Activated CD4-positive, alpha-beta T cell treated with anti-CD3 and anti-CD28 coated beads, Interleukin-2, amount 10 ng/mL, durations not matched to agents 7 days and 5 days (primary cell): ENCODE measurements at regions not wholly inside any gene's neighbourhood (a gene's known extent, or its start where the extent isn't known, plus 50 kb on each side); places are given as distances from the start of the nearest gene placed in this dataset.

Experiments used
- CTCF ChIA-PET: fragments of 350-600 bp; sonication (Branson Sonifier 250); formaldehyde crosslinking; loops from one replicate; lab custom pipeline; 2021; ENCODE audit warnings: antibody characterized with exemption; lab: Charles Lee
- POLR2A ChIA-PET: fragments of 350-600 bp; sonication (Branson Sonifier 250); formaldehyde crosslinking; loops from one replicate; lab custom pipeline; 2021; ENCODE audit warnings: antibody characterized with exemption; lab: Charles Lee
- DNase-seq: peaks from one replicate; pipeline ENCODE4 v3.0.0-alpha.2; 2020
- H3K27ac Mint-ChIP-seq: one replicate; pipeline ENCODE4 v1.8.0; 2021; ENCODE audit warnings: mild to moderate bottlenecking, moderate library complexity, mixed read lengths
- H3K27me3 Mint-ChIP-seq: one replicate; pipeline ENCODE4 v1.8.0; 2021; ENCODE audit warnings: mixed read lengths
- H3K36me3 Mint-ChIP-seq: one replicate; pipeline ENCODE4 v1.8.0; 2021; ENCODE audit warnings: low read depth, mixed read lengths
- H3K4me1 Mint-ChIP-seq: one replicate; pipeline ENCODE4 v1.8.0; 2021; ENCODE audit warnings: mixed read lengths
- H3K4me3 Mint-ChIP-seq: one replicate; pipeline ENCODE4 v1.8.0; 2021; ENCODE audit warnings: mild to moderate bottlenecking, moderate library complexity, mixed read lengths
- H3K9me3 Mint-ChIP-seq: one replicate; pipeline ENCODE4 v1.8.0; 2021; ENCODE audit warnings: mixed read lengths

GRCh38 chr1:76012341-76013205 lies 62.0 kb upstream of the ST6GALNAC3 start:
- no peak for DNase-seq
- no peak overlapping the region for H3K4me3 Mint-ChIP-seq
- no peak overlapping the region for H3K27ac Mint-ChIP-seq
- no peaks in the 10 kb centered on the region for H3K36me3 Mint-ChIP-seq
- ChIA-PET CTCF (interaction anchor here (1.3 kb wide), 1 partner anchor 12 kb away, joined by 4 read pairs; no protein-coding TSS in a partner anchor), POLR2A (interaction anchor here (0.7 kb wide), 1 partner anchor 67 kb away, joined by 3 read pairs; no protein-coding TSS in a partner anchor)
- H3K4me1 Mint-ChIP-seq = no peaks in the 10 kb centered on the region
- no peaks in the 10 kb centered on the region for H3K9me3 Mint-ChIP-seq
- no peaks in the 10 kb centered on the region for H3K27me3 Mint-ChIP-seq

- H3K27me3 Mint-ChIP-seq = no peaks in the 10 kb centered on the region
- H3K27ac Mint-ChIP-seq = no peak overlapping the region
- no peak for DNase-seq
- ChIA-PET CTCF (interaction anchor here (1.3 kb wide), 1 partner anchor 11 kb away, joined by 4 read pairs; no protein-coding TSS in a partner anchor), POLR2A (interaction anchor here (0.7 kb wide), 1 partner anchor 67 kb away, joined by 3 read pairs; no protein-coding TSS in a partner anchor)
- no peaks in the 10 kb centered on the region for H3K36me3 Mint-ChIP-seq
- H3K9me3 Mint-ChIP-seq = no peaks in the 10 kb centered on the region
- no peak overlapping the region for H3K4me3 Mint-ChIP-seq
- H3K4me1 Mint-ChIP-seq = no peaks in the 10 kb centered on the region
Observed at GRCh38 chr1:76013206-76013581, 61.4 kb upstream of the ST6GALNAC3 start.

GRCh38 chr1:76015478-76016103 lies 59.0 kb upstream of the ST6GALNAC3 start:
- Mint-ChIP-seq H3K4me3 (no peak overlapping the region), H3K27ac (no peak overlapping the region), H3K4me1 (no peaks in the 10 kb centered on the region), H3K9me3 (no peaks in the 10 kb centered on the region), H3K27me3 (no peaks in the 10 kb centered on the region), H3K36me3 (no peaks in the 10 kb centered on the region)
- CTCF ChIA-PET = no interaction called here
- POLR2A ChIA-PET = no interaction called here
- DNase-seq = no peak

GRCh38 chr1:76018045-76018444 lies 56.5 kb upstream of the ST6GALNAC3 start:
- Mint-ChIP-seq H3K9me3 (no peaks in the 10 kb centered on the region), H3K36me3 (no peaks in the 10 kb centered on the region), H3K4me1 (no peaks in the 10 kb centered on the region), H3K27ac (no peak overlapping the region), H3K4me3 (no peak overlapping the region), H3K27me3 (peaks cover 2% of the 10 kb centered on the region)
- CTCF ChIA-PET = no interaction called here
- no peak for DNase-seq
- POLR2A ChIA-PET = no interaction called here

GRCh38 chr1:76021846-76022245 lies 52.7 kb upstream of the ST6GALNAC3 start:
- H3K9me3 Mint-ChIP-seq = no peaks in the 10 kb centered on the region
- H3K27me3 Mint-ChIP-seq = peaks cover 2% of the 10 kb centered on the region
- peaks cover 16% of the 10 kb centered on the region for H3K4me1 Mint-ChIP-seq
- ChIA-PET CTCF (no interaction called here), POLR2A (no interaction called here)
- no peak for DNase-seq
- H3K4me3 Mint-ChIP-seq = no peak overlapping the region
- no peak overlapping the region for H3K27ac Mint-ChIP-seq
- no peaks in the 10 kb centered on the region for H3K36me3 Mint-ChIP-seq

GRCh38 chr1:76023669-76024435 lies 50.7 kb upstream of the ST6GALNAC3 start:
- Mint-ChIP-seq H3K4me1 (peaks cover 16% of the 10 kb centered on the region), H3K4me3 (no peak overlapping the region), H3K27ac (no peak overlapping the region), H3K9me3 (no peaks in the 10 kb centered on the region), H3K27me3 (peaks cover 4% of the 10 kb centered on the region), H3K36me3 (no peaks in the 10 kb centered on the region)
- ChIA-PET CTCF (interaction anchor here (1.7 kb wide), 1 partner anchor 11 kb away, joined by 4 read pairs; no protein-coding TSS in a partner anchor), POLR2A (no interaction called here)
- DNase-seq = peak; percentile 24
